Hepatocyte (in vitro differentiated cells): ENCODE measurements at regions not wholly inside any gene's neighbourhood (a gene's known extent, or its start where the extent isn't known, plus 50 kb on each side); places are given as distances from the start of the nearest gene placed in this dataset.

Experiments used
- DNase-seq: peaks from one replicate; pipeline ENCODE4 v3.0.0-alpha.2; 2016; ENCODE audit warnings: low spot score
- H2AFZ ChIP-seq: fragments of 200-600 bp; sonication (generic); 2 replicates; pipeline ENCODE4 v1.6.0; 2016; ENCODE audit warnings: antibody characterized with exemption, mild to moderate bottlenecking
- H3K27ac ChIP-seq: fragments of 200-600 bp; sonication (generic); 2 replicates; pipeline ENCODE4 v1.5.1; 2016; ENCODE audit warnings: mild to moderate bottlenecking
- H3K27me3 ChIP-seq: fragments of 200-600 bp; sonication (generic); 2 replicates; pipeline ENCODE4 v1.6.1; 2016
- H3K36me3 ChIP-seq: fragments of 200-600 bp; sonication (generic); replicated peaks from 2 replicates; pipeline ENCODE4 v1.5.1; 2016; ENCODE audit warnings: low read depth; ENCODE audit not compliant: insufficient read depth
- H3K4me1 ChIP-seq: fragments of 200-600 bp; sonication (generic); 2 replicates; pipeline ENCODE4 v1.5.1; 2016; ENCODE audit warnings: mild to moderate bottlenecking, moderate library complexity; ENCODE audit not compliant: insufficient read depth
- H3K4me2 ChIP-seq: fragments of 200-600 bp; sonication (generic); 2 replicates; pipeline ENCODE4 v1.6.0; 2016
- H3K4me3 ChIP-seq: fragments of 200-600 bp; sonication (generic); 2 replicates; pipeline ENCODE4 v1.5.1; 2016; ENCODE audit warnings: mild to moderate bottlenecking
- H3K79me2 ChIP-seq: fragments of 200-600 bp; sonication (generic); 2 replicates; pipeline ENCODE4 v1.6.0; 2017; ENCODE audit warnings: mild to moderate bottlenecking
- H3K9me2 ChIP-seq: fragments of 200-600 bp; sonication (generic); replicated peaks from 2 replicates; pipeline ENCODE4 v1.6.0; 2017; ENCODE audit warnings: mild to moderate bottlenecking; ENCODE audit not compliant: insufficient read depth
- H3K9me3 ChIP-seq: fragments of 200-600 bp; sonication (generic); 2 replicates; pipeline ENCODE4 v1.5.1; 2016; ENCODE audit warnings: low read depth, mild to moderate bottlenecking
- H4K20me1 ChIP-seq: fragments of 200-600 bp; sonication (generic); 2 replicates; pipeline ENCODE4 v1.6.0; 2016; ENCODE audit warnings: mild to moderate bottlenecking; ENCODE audit not compliant: insufficient read depth, poor library complexity, severe bottlenecking
- EZH2 ChIP-seq: fragments of 200-600 bp; sonication (generic); IDR thresholded peaks from 2 replicates; pipeline ENCODE4 v1.6.1; 2016; ENCODE audit warnings: antibody characterized with exemption, mild to moderate bottlenecking, borderline replicate concordance
- EZH2phosphoT487 ChIP-seq: fragments of 200-600 bp; sonication (generic); IDR thresholded peaks from one replicate; pipeline ENCODE4 v1.6.1; 2018; ENCODE audit warnings: antibody characterized with exemption, mild to moderate bottlenecking, low read depth, moderate library complexity; ENCODE audit not compliant: unreplicated experiment, severe bottlenecking
- WGBS: methylation state at CpG from one replicate; pipeline ENCODE4 v1.1.6; 2016; ENCODE audit warnings: low lambda C conversion rate; ENCODE audit errors: missing lambda C conversion rate; 5-methylcytosine and 5-hydroxymethylcytosine counted together
- TF ChIP-seq, protein P1 (sequence below): fragments of 200-600 bp; sonication (generic); IDR thresholded peaks from 2 replicates; pipeline ENCODE4 v1.5.1; 2016; ENCODE audit warnings: antibody characterized with exemption, mild to moderate bottlenecking; ENCODE audit not compliant: poor library complexity

DNA sequence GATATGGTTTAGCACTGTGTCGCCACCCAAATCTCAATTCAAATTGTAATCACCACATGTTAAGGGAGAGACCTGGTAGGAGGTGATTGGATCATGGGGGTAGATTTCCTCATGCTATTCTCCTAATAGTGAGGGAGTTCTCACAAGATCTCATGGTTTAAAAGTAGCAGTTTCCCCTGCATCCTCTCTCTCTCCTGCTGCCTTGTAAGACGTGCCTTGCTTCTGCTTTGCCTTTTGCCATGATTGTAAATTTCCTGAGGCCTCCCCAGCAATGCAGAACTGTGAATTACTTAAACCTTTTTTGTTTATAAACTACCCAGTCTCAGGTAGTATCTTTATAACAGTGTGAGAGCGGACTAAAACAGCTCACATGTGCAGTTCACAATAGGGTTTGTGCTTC is 1668.7 kb upstream of the RAG2 start:
- no peaks in the 10 kb centered on the region for H3K79me2 ChIP-seq
- 94% methylated on average over 3 of the region's 3 CpGs for WGBS
- H2AFZ ChIP-seq = no peak overlapping the region
- H4K20me1 ChIP-seq = no peaks in the 10 kb centered on the region
- H3K9me2 ChIP-seq = no peaks in the 10 kb centered on the region
- H3K36me3 ChIP-seq = no peaks in the 10 kb centered on the region
- no peaks in the 10 kb centered on the region for H3K27me3 ChIP-seq
- H3K4me3 ChIP-seq = no peak overlapping the region
- H3K9me3 ChIP-seq = no peaks in the 10 kb centered on the region
- TF ChIP-seq, protein P1, sequence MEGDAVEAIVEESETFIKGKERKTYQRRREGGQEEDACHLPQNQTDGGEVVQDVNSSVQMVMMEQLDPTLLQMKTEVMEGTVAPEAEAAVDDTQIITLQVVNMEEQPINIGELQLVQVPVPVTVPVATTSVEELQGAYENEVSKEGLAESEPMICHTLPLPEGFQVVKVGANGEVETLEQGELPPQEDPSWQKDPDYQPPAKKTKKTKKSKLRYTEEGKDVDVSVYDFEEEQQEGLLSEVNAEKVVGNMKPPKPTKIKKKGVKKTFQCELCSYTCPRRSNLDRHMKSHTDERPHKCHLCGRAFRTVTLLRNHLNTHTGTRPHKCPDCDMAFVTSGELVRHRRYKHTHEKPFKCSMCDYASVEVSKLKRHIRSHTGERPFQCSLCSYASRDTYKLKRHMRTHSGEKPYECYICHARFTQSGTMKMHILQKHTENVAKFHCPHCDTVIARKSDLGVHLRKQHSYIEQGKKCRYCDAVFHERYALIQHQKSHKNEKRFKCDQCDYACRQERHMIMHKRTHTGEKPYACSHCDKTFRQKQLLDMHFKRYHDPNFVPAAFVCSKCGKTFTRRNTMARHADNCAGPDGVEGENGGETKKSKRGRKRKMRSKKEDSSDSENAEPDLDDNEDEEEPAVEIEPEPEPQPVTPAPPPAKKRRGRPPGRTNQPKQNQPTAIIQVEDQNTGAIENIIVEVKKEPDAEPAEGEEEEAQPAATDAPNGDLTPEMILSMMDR = no peak
- TF ChIP-seq EZH2phosphoT487 (no peak), EZH2 (no peak)
- H3K4me1 ChIP-seq = no peaks in the 10 kb centered on the region
- H3K27ac ChIP-seq = no peak overlapping the region
- DNase-seq = no peak
- H3K4me2 ChIP-seq = no peak overlapping the region

DNA sequence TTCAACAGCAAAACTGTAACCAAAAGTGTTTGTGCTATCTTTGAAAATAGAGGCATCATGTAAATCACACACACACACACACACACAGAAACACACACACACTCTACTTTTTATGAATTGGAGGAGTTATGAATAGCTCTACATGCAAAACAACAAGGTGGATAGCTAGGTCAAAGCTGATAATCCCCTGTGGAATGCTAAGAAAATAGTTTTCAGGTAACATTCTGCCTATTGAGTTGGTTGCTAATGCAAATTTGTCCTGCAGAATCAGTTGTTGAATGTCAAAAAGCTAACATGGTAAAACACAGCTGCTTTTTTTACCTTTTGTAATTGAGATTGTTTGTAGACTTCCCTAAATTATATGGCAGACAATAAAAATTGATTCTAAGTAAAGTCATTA is 1658.4 kb upstream of the RAG2 start:
- TF ChIP-seq, protein P1 = no peak
- no peak for TF ChIP-seq EZH2
- TF ChIP-seq EZH2phosphoT487 = no peak
- Histone ChIP-seq H4K20me1 (no peaks in the 10 kb centered on the region), H2AFZ (no peak overlapping the region), H3K9me3 (no peaks in the 10 kb centered on the region), H3K4me2 (no peak overlapping the region), H3K9me2 (no peaks in the 10 kb centered on the region), H3K27me3 (no peaks in the 10 kb centered on the region), H3K4me3 (no peak overlapping the region), H3K27ac (no peak overlapping the region), H3K4me1 (no peaks in the 10 kb centered on the region), H3K79me2 (no peaks in the 10 kb centered on the region), H3K36me3 (no peaks in the 10 kb centered on the region)
- DNase-seq = no peak

DNA sequence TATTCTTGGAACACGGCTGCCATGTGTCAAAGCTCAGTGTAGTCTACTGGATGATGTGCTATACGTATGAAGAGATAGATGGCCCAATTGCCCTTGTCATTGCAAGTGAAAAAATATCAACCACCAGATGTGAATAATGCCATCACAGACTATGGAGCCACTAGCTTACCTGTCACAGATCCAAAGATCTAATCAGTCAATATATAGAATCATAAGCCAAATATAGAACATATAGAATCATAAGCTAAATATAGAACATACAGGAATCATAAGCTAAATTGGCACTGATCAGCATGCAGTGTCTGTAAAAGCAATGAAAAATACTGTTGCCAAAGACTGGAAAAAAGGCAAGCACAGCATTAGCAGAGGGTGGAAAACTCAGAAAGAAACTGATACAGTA is 1656.9 kb upstream of the RAG2 start:
- DNase-seq = no peak
- Histone ChIP-seq H3K9me2 (no peaks in the 10 kb centered on the region), H3K79me2 (no peaks in the 10 kb centered on the region), H4K20me1 (no peaks in the 10 kb centered on the region), H3K4me1 (no peaks in the 10 kb centered on the region), H3K9me3 (no peaks in the 10 kb centered on the region), H3K4me3 (no peak overlapping the region), H3K27ac (no peak overlapping the region), H2AFZ (no peak overlapping the region), H3K27me3 (no peaks in the 10 kb centered on the region), H3K36me3 (no peaks in the 10 kb centered on the region), H3K4me2 (no peak overlapping the region)
- 94% methylated on average over 2 of the region's 2 CpGs for WGBS
- TF ChIP-seq, protein P1 = no peak
- no peak for TF ChIP-seq EZH2phosphoT487
- TF ChIP-seq EZH2 = no peak

DNA sequence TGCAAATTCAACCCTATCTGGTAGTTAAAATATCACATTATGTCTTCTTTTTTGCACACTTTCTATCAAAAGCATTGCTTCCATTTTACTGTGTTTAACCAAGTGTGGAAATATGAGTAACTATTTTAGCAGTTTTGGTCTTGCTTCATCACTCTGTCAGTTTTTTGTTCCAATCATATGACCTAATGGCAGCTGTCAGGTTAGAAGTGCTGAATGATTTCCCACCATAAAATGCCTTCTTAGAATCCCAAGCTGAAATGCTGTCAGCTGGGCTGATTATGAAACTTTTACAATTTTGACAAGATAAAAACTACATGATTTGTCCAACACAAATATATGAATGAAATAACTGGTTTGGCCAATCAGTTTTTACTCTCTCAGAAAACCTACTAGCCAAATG is 1654.6 kb upstream of the RAG2 start:
- H3K27ac ChIP-seq = no peak overlapping the region
- no peaks in the 10 kb centered on the region for H3K9me3 ChIP-seq
- H3K9me2 ChIP-seq = no peaks in the 10 kb centered on the region
- H3K4me1 ChIP-seq = no peaks in the 10 kb centered on the region
- TF ChIP-seq EZH2phosphoT487 (no peak), EZH2 (no peak)
- TF ChIP-seq, protein P1 = no peak
- H2AFZ ChIP-seq = no peak overlapping the region
- H3K36me3 ChIP-seq = no peaks in the 10 kb centered on the region
- no peak for DNase-seq
- H3K27me3 ChIP-seq = no peaks in the 10 kb centered on the region
- no peaks in the 10 kb centered on the region for H3K79me2 ChIP-seq
- no peaks in the 10 kb centered on the region for H4K20me1 ChIP-seq
- no peak overlapping the region for H3K4me3 ChIP-seq
- H3K4me2 ChIP-seq = no peak overlapping the region
